HCT116 (cell line): ENCODE measurements at regions not wholly inside any gene's neighbourhood (a gene's known extent, or its start where the extent isn't known, plus 50 kb on each side); places are given as distances from the start of the nearest gene placed in this dataset.

Experiments
- ATAC-seq: fragments of 200-7000 bp; cut with Tn5 transposase; 2 replicates; pipeline ENCODE4 v1.9.1; 2020; ENCODE audit warnings: mild to moderate bottlenecking, moderate library complexity
- BruUV-seq: library from RNA; stranded (reverse); fragments of 400-500 nt; replicated peaks from 2 replicates; lab custom pipeline; 2021; lab: Mats Ljungman, UMichigan
- CTCF ChIA-PET: fragments of 300-600 bp; sonication (Branson Sonifier 250); formaldehyde crosslinking; loops from one replicate; lab custom pipeline; 2021; ENCODE audit warnings: antibody characterized with exemption; lab: Charles Lee
- POLR2A ChIA-PET: fragments of 300-600, 350-600 bp; sonication (Branson Sonifier 250); formaldehyde crosslinking; loops from one replicate; lab custom pipeline; 2021; ENCODE audit warnings: antibody characterized with exemption; lab: Charles Lee
- RAD21 ChIA-PET, 2 experiments: fragments of 300-600 bp; sonication (Branson Sonifier 250); formaldehyde crosslinking; loops; one replicate each; lab custom pipeline; 2023; ENCODE audit warnings: low total read pairs in 2 of 2; ENCODE audit not compliant: uncharacterized antibody in 2 of 2, unreplicated experiment in 2 of 2, low non-redundant PET in 1 of 2; lab: Charles Lee
- DNase-seq: peaks from one replicate; pipeline ENCODE4 v3.0.0-alpha.2; 2010; ENCODE audit warnings: low read depth, low spot score
- H2AFZ ChIP-seq: fragments of 200-600 bp; shearing (Covaris generic), sonication (generic); 2 replicates; pipeline ENCODE4 v1.6.1; 2017; ENCODE audit warnings: low read depth, mixed run types, mixed read lengths, antibody characterized with exemption, low read length; ENCODE audit not compliant: poor library complexity, severe bottlenecking
- H3K27ac ChIP-seq: 2 replicates; pipeline ENCODE4 v1.5.1; 2012; ENCODE audit warnings: low read depth, low read length
- H3K27me3 ChIP-seq: fragments of 200-600 bp; sonication (generic); 2 replicates; pipeline ENCODE4 v1.6.1; 2016; ENCODE audit warnings: mixed run types, low read length, mixed read lengths; ENCODE audit not compliant: insufficient read depth
- H3K36me3 ChIP-seq, 2 experiments: fragments of 200-500 bp in 1 of 2; fragments of 200-600 bp in 1 of 2; sonication (Bioruptor generic) in 1 of 2; sonication (generic) in 1 of 2; 2 replicates each; pipeline versions ENCODE4 v1.5.1 to v1.6.1; 2014 to 2016; ENCODE audit warnings: low read length in 2 of 2, inconsistent platforms in 1 of 2, mixed read lengths in 1 of 2, mixed run types in 1 of 2; ENCODE audit not compliant: insufficient read depth in 2 of 2, control insufficient read depth in 1 of 2
- H3K4me1 ChIP-seq, 2 experiments: fragments of 200-600 bp in 1 of 2; sonication (generic) in 1 of 2; 2 replicates each; pipeline versions ENCODE4 v1.5.1 to v1.6.1; 2012 to 2017; ENCODE audit warnings: low read length in 2 of 2, inconsistent platforms in 1 of 2, mild to moderate bottlenecking in 1 of 2, mixed read lengths in 1 of 2, mixed run types in 1 of 2, moderate library complexity in 1 of 2; ENCODE audit not compliant: insufficient read depth in 2 of 2, control insufficient read depth in 1 of 2
- H3K4me2 ChIP-seq: fragments of 200-600 bp; sonication (generic); 2 replicates; pipeline ENCODE4 v1.6.1; 2017; ENCODE audit warnings: mixed run types, low read length, mixed read lengths
- H3K4me3 ChIP-seq, 2 experiments: fragments of 200-600 bp in 1 of 2; sonication (generic) in 1 of 2; replicated peaks in 1 of 2; 2 replicates each; pipeline ENCODE4 v1.5.1; 2011 to 2016; ENCODE audit warnings: low read length in 2 of 2, control low read depth in 1 of 2, low read depth in 1 of 2, mild to moderate bottlenecking in 1 of 2, mixed read lengths in 1 of 2, mixed run types in 1 of 2
- H3K79me2 ChIP-seq: fragments of 200-600 bp; sonication (generic); 2 replicates; pipeline ENCODE4 v1.6.1; 2017; ENCODE audit warnings: mild to moderate bottlenecking, mixed run types, low read length, moderate library complexity, mixed read lengths; ENCODE audit not compliant: insufficient read depth
- H3K9ac ChIP-seq: fragments of 200-600 bp; sonication (generic); 2 replicates; pipeline ENCODE4 v1.6.1; 2016; ENCODE audit warnings: low read length, mixed read lengths
- H3K9me2 ChIP-seq: fragments of 200-600 bp; sonication (generic), shearing (Covaris generic); 2 replicates; pipeline ENCODE4 v1.6.1; 2017; ENCODE audit warnings: mixed run types, mild to moderate bottlenecking, moderate library complexity; ENCODE audit not compliant: insufficient read depth
- H3K9me3 ChIP-seq, 2 experiments: fragments of 200-500 bp in 1 of 2; fragments of 200-600 bp in 1 of 2; sonication (Bioruptor generic) in 1 of 2; sonication (generic) in 1 of 2; 2 replicates each; pipeline ENCODE4 v1.6.1; 2014 to 2017; ENCODE audit warnings: low read length in 2 of 2, mixed read lengths in 2 of 2, inconsistent platforms in 1 of 2, low read depth in 1 of 2, mild to moderate bottlenecking in 1 of 2, mixed run types in 1 of 2, moderate library complexity in 1 of 2; ENCODE audit not compliant: control insufficient read depth in 1 of 2, insufficient read depth in 1 of 2
- H4K20me1 ChIP-seq: fragments of 200-600 bp; sonication (generic), shearing (Covaris generic); 2 replicates; pipeline ENCODE4 v1.6.1; 2017; ENCODE audit warnings: mixed run types, mild to moderate bottlenecking, moderate library complexity; ENCODE audit not compliant: insufficient read depth
- ATF3 ChIP-seq: IDR thresholded peaks from 2 replicates; pipeline ENCODE4 v1.6.1; 2012
- CBX3 ChIP-seq: IDR thresholded peaks from 2 replicates; pipeline ENCODE4 v1.6.1; 2012; ENCODE audit warnings: low read depth
- CEBPB ChIP-seq: IDR thresholded peaks from 2 replicates; pipeline ENCODE4 v1.6.1; 2012; ENCODE audit warnings: low read depth
- CTCF ChIP-seq, 3 experiments: fragments of 200-600 bp in 1 of 3; sonication (generic) in 1 of 3; IDR thresholded peaks in 2 of 3; conservative IDR thresholded peaks in 1 of 3; 2 replicates each; pipeline ENCODE4 v1.5.1; 2012 to 2017; ENCODE audit warnings: low read depth in 2 of 3, low read length in 2 of 3, antibody characterized with exemption in 1 of 3, borderline replicate concordance in 1 of 3, control low read depth in 1 of 3, mild to moderate bottlenecking in 1 of 3, mixed read lengths in 1 of 3, mixed run types in 1 of 3, moderate library complexity in 1 of 3; ENCODE audit not compliant: insufficient read depth in 1 of 3
- ELF1 ChIP-seq: IDR thresholded peaks from 2 replicates; pipeline ENCODE4 v1.6.1; 2012; ENCODE audit warnings: low read depth, borderline replicate concordance
- EZH2 ChIP-seq: fragments of 200-600 bp; sonication (generic); IDR thresholded peaks from 2 replicates; pipeline ENCODE4 v1.6.1; 2017; ENCODE audit warnings: antibody characterized with exemption, mixed run types
- JUND ChIP-seq: IDR thresholded peaks from 2 replicates; pipeline ENCODE4 v1.6.1; 2012
- MAX ChIP-seq: IDR thresholded peaks from 2 replicates; pipeline ENCODE4 v1.6.1; 2012
- POLR2AphosphoS5 ChIP-seq: IDR thresholded peaks from 2 replicates; pipeline ENCODE4 v1.6.1; 2011; ENCODE audit warnings: mild to moderate bottlenecking, low read depth, low read length, moderate library complexity
- RAD21 ChIP-seq: IDR thresholded peaks from 2 replicates; pipeline ENCODE4 v1.6.1; 2012; ENCODE audit warnings: low read depth, mild to moderate bottlenecking
- REST ChIP-seq: IDR thresholded peaks from 2 replicates; pipeline ENCODE4 v1.6.1; 2012; ENCODE audit warnings: low read depth
- SIN3A ChIP-seq: IDR thresholded peaks from 2 replicates; pipeline ENCODE4 v1.6.1; 2012; ENCODE audit warnings: low read depth
- SP1 ChIP-seq: IDR thresholded peaks from 2 replicates; pipeline ENCODE4 v1.6.1; 2012; ENCODE audit warnings: low read depth
- SRF ChIP-seq: IDR thresholded peaks from 2 replicates; pipeline ENCODE4 v1.6.1; 2012; ENCODE audit warnings: low read depth
- TCF7L2 ChIP-seq: IDR thresholded peaks from 2 replicates; pipeline ENCODE4 v1.7.0; 2011; ENCODE audit warnings: borderline replicate concordance, inconsistent platforms; ENCODE audit not compliant: insufficient read depth, insufficient read length; ENCODE audit errors: extremely low read depth
- ZBTB33 ChIP-seq: IDR thresholded peaks from 2 replicates; pipeline ENCODE4 v1.6.1; 2011; ENCODE audit warnings: mild to moderate bottlenecking, low read length, moderate library complexity; ENCODE audit not compliant: insufficient replicate concordance; ENCODE audit errors: extremely low read depth
- ZFX ChIP-seq: fragments of 450-650 bp; IDR thresholded peaks from 2 replicates; pipeline ENCODE4 v1.6.1; 2017
- ZNF274 ChIP-seq: fragments of 200-500 bp; sonication (Bioruptor generic); IDR thresholded peaks from 2 replicates; pipeline ENCODE4 v1.6.1; 2014; ENCODE audit warnings: mild to moderate bottlenecking, low read depth, low read length, inconsistent platforms
- intact Hi-C: fragments of 100-400 bp; cut with micrococcal nuclease; formaldehyde crosslinking; loops from 2 replicates; pipeline ENCODE4 v1.10.0; 2022

- CTCF ChIA-PET: no interaction called here
- Histone ChIP-seq H2AFZ (no peak overlapping the region), H3K27ac (no peak overlapping the region), H3K36me3 (no peaks in the 10 kb centered on the region), H3K79me2 (no peaks in the 10 kb centered on the region), H3K4me1 (peaks cover 0 to 10% of the 10 kb centered on the region in 2 experiments; a peak in 1 of 4 replicates), H3K9ac (no peak overlapping the region), H4K20me1 (no peaks in the 10 kb centered on the region), H3K4me2 (no peak overlapping the region), H3K9me3 (no peaks in the 10 kb centered on the region), H3K4me3 (no peak overlapping the region), H3K27me3 (no peaks in the 10 kb centered on the region), H3K9me2 (no peaks in the 10 kb centered on the region)
- POLR2A ChIA-PET: no interaction called here
- ATAC-seq (no peak), DNase-seq (no peak)
- TF ChIP-seq TCF7L2 (no peak), SIN3A (no peak), ELF1 (no peak), CTCF (IDR thresholded peaks at IDR 0.05 in 2 of 3, conservative IDR thresholded peaks at IDR 0.05 in 1 of 3; ENCODE audit: borderline replicate concordance in 1 of 3, insufficient read depth in 1 of 3, low read depth in 2 of 3, low read length in 2 of 3) (no peak), ZBTB33 (no peak), POLR2AphosphoS5 (no peak), REST (no peak), SP1 (no peak), CEBPB (no peak), ZFX (no peak), RAD21 (no peak), EZH2 (no peak), SRF (no peak), CBX3 (no peak), ATF3 (no peak), ZNF274 (no peak), MAX (no peak), JUND (no peak)
- RAD21 ChIA-PET: no interaction called here
- intact Hi-C loops: no loop called here
- BruUV-seq: no TSS peak
These were observed 328.2 kb downstream of the DRD1 start for GRCh38 chr5:175115831-175116230.
